ENCODE measurements at regions not wholly inside any gene's neighbourhood (a gene's known extent, or its start where the extent isn't known, plus 50 kb on each side); places are given as distances from the start of the nearest gene placed in this dataset.
A peak's percentile ranks its signal among the peaks of the same experiment; 100 is the strongest.
"Not testable (repeated sequence)": the region's sequence is repeated elsewhere in the genome, so short reads cannot be mapped to it uniquely, and the experiment has no call there.

GRCh38 chr7:131629217-131629882 is 72.9 kb upstream of the PODXL start:
- Mint-ChIP-seq H3K4me1 (peaks cover 35% of the 10 kb centered on the region), H3K36me3 (ENCODE audit: low read depth) (no peaks in the 10 kb centered on the region), H3K27ac (peak overlapping the region; percentile 22 to 91 (median 49)), H3K4me3 (no peak overlapping the region), H3K9me3 (no peaks in the 10 kb centered on the region), H3K27me3 (ENCODE audit: low read depth) (peaks cover 15% of the 10 kb centered on the region)
- TF ChIP-seq, protein P1, sequence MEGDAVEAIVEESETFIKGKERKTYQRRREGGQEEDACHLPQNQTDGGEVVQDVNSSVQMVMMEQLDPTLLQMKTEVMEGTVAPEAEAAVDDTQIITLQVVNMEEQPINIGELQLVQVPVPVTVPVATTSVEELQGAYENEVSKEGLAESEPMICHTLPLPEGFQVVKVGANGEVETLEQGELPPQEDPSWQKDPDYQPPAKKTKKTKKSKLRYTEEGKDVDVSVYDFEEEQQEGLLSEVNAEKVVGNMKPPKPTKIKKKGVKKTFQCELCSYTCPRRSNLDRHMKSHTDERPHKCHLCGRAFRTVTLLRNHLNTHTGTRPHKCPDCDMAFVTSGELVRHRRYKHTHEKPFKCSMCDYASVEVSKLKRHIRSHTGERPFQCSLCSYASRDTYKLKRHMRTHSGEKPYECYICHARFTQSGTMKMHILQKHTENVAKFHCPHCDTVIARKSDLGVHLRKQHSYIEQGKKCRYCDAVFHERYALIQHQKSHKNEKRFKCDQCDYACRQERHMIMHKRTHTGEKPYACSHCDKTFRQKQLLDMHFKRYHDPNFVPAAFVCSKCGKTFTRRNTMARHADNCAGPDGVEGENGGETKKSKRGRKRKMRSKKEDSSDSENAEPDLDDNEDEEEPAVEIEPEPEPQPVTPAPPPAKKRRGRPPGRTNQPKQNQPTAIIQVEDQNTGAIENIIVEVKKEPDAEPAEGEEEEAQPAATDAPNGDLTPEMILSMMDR (IDR thresholded peaks at IDR 0.05; ENCODE audit: unreplicated experiment in 3 of 3), result no peak

DNA sequence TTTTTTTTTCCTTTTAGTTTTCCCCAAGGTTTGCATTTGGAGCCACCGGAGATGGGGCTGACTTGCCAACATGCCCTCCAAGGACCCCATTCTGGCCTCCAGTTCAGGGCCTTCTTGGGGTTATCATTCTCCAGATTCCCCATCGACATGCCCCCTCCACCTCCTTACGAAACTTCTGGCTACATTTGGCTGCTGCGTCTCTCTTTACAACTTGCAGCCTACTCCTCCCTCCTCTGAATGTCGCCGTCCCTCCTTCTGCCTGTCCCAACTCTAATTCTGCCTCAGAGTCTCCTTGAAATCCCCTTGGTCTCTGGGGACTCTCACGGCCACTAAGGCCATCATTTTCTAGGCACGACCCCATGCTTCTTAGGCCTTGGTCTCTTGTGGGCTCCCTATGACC is 72.2 kb upstream of the PODXL start:
- TF ChIP-seq, protein P1 (IDR thresholded peaks at IDR 0.05; ENCODE audit: unreplicated experiment in 3 of 3), result no peak
- Mint-ChIP-seq H3K27me3 (ENCODE audit: low read depth) (peaks cover 12% of the 10 kb centered on the region), H3K4me3 (no peak overlapping the region), H3K27ac (peak overlapping the region; percentile 49 to 91 (median 53)), H3K36me3 (ENCODE audit: low read depth) (no peaks in the 10 kb centered on the region), H3K9me3 (no peaks in the 10 kb centered on the region), H3K4me1 (peaks cover 31% of the 10 kb centered on the region)

- Mint-ChIP-seq H3K27ac (peak overlapping the region; percentile 49 to 91 (median 53)), H3K4me3 (peak overlapping the region in 2 of 3 experiments; percentile 32 to 37), H3K4me1 (peaks cover 32% of the 10 kb centered on the region), H3K27me3 (ENCODE audit: low read depth) (peaks cover 10% of the 10 kb centered on the region), H3K36me3 (ENCODE audit: low read depth) (no peaks in the 10 kb centered on the region), H3K9me3 (no peaks in the 10 kb centered on the region)
- TF ChIP-seq, protein P1 (IDR thresholded peaks at IDR 0.05; ENCODE audit: unreplicated experiment in 3 of 3), result no peak
Measured at GRCh38 chr7:131627735-131628190, 71.3 kb upstream of the PODXL start.

DNA sequence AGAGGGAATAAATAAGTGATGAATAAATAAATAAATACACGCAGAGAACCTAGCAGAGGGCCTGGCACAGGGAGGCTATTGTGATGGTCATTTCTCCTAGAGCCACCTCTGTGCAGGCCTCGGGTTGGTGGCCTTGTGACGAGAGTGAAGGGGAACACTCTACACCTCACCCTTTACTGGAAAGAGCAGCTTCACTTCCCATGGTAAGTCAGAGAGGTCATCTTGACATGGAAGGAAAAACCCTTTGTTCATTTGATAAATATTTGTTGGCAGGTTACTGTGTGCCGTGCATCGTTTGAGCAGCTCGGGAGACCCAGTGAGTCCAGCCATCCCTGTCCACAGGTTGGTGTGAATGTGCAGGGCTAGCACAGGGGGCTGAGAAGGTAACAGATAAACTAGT is 70.2 kb upstream of the PODXL start:
- no peak overlapping the region for H3K4me3 Mint-ChIP-seq
- TF ChIP-seq, protein P1 (IDR thresholded peaks at IDR 0.05; ENCODE audit: unreplicated experiment in 3 of 3), result no peak
- peaks cover 34% of the 10 kb centered on the region for H3K4me1 Mint-ChIP-seq
- H3K9me3 Mint-ChIP-seq, result no peaks in the 10 kb centered on the region
- H3K27ac Mint-ChIP-seq, result peak overlapping the region; percentile 84 to 91 (median 84)
- peaks cover 10% of the 10 kb centered on the region for H3K27me3 Mint-ChIP-seq (ENCODE audit: low read depth)
- H3K36me3 Mint-ChIP-seq (ENCODE audit: low read depth), result no peaks in the 10 kb centered on the region

DNA sequence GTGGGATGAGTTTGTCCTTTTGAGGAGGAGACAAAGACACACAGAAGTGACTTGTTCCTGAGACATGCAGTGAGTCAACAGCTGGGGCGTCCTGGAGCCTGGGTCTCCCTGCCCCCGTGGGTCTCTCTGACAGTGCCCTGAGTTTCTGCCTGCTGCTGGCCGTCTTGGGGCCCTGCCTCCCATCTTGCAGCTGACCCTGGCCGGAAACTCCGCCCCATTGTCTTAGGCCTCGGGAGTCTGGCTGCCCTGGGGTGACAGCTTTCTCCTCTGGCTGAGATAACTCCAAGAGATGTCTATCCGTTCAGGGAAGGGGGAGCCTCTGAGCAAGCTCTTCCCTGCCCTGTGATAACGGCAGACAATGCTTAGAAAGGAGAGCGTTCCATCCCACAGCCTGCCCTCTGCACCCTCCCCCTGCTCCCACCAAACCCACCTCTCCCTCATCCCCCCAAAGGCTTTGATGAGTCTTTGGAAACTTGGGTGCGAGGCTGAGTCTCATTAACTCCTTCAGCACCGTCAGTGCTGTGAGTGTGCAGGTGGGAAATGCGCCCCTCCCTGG is 69.5 kb upstream of the PODXL start:
- no peaks in the 10 kb centered on the region for H3K36me3 Mint-ChIP-seq (ENCODE audit: low read depth)
- peaks cover 12% of the 10 kb centered on the region for H3K27me3 Mint-ChIP-seq (ENCODE audit: low read depth)
- H3K4me3 Mint-ChIP-seq, result peak overlapping the region; percentile 18 to 32 (median 32)
- no peaks in the 10 kb centered on the region for H3K9me3 Mint-ChIP-seq
- peak overlapping the region; percentile 84 to 91 (median 84) for H3K27ac Mint-ChIP-seq
- H3K4me1 Mint-ChIP-seq, result peaks cover 39% of the 10 kb centered on the region
- TF ChIP-seq, protein P1 (IDR thresholded peaks at IDR 0.05; ENCODE audit: unreplicated experiment in 3 of 3), result no peak

GRCh38 chr7:131625345-131625744 is 68.9 kb upstream of the PODXL start:
- H3K9me3 Mint-ChIP-seq; H3K27me3 Mint-ChIP-seq (ENCODE audit: low read depth); H3K36me3 Mint-ChIP-seq (ENCODE audit: low read depth): not testable (repeated sequence)
- H3K4me3 Mint-ChIP-seq, result peak overlapping the region in 2 of 3 experiments; percentile 12 to 32
- H3K27ac Mint-ChIP-seq, result peak overlapping the region; percentile 84 to 91 (median 84)
- peaks cover 45% of the 10 kb centered on the region for H3K4me1 Mint-ChIP-seq

Data from nephron (organoid).